Type B pancreatic cell (in vitro differentiated cells): ENCODE measurements at regions not wholly inside any gene's neighbourhood (a gene's known extent, or its start where the extent isn't known, plus 50 kb on each side); places are given as distances from the start of the nearest gene placed in this dataset.

ENCODE experiments used
- DNase-seq: peaks from one replicate; pipeline ENCODE4 v3.0.0; 2021; ENCODE audit warnings: mixed read lengths; ENCODE audit not compliant: unreplicated experiment; ENCODE audit errors: extremely low spot score
- H3K27ac Mint-ChIP-seq: 2 replicates; pipeline ENCODE4 v1.8.0; 2021; ENCODE audit warnings: mild to moderate bottlenecking, mixed read lengths
- H3K27me3 Mint-ChIP-seq: 2 replicates; pipeline ENCODE4 v1.8.0; 2021; ENCODE audit warnings: mixed read lengths
- H3K36me3 Mint-ChIP-seq: 2 replicates; pipeline ENCODE4 v1.8.0; 2021; ENCODE audit warnings: mixed read lengths
- H3K4me1 Mint-ChIP-seq: one replicate; pipeline ENCODE4 v1.8.0; 2021; ENCODE audit warnings: mixed read lengths; ENCODE audit not compliant: unreplicated experiment
- H3K4me3 Mint-ChIP-seq: 2 replicates; pipeline ENCODE4 v1.8.0; 2021; ENCODE audit warnings: mild to moderate bottlenecking, mixed read lengths
- H3K9me3 Mint-ChIP-seq: 2 replicates; pipeline ENCODE4 v1.8.0; 2021; ENCODE audit warnings: mixed read lengths
- TF ChIP-seq, protein P1 (sequence below): fragments of 200-600 bp; sonication (generic); conservative IDR thresholded peaks from 2 replicates; pipeline ENCODE4 v1.5.0; 2021; ENCODE audit warnings: antibody characterized with exemption, mild to moderate bottlenecking

DNA sequence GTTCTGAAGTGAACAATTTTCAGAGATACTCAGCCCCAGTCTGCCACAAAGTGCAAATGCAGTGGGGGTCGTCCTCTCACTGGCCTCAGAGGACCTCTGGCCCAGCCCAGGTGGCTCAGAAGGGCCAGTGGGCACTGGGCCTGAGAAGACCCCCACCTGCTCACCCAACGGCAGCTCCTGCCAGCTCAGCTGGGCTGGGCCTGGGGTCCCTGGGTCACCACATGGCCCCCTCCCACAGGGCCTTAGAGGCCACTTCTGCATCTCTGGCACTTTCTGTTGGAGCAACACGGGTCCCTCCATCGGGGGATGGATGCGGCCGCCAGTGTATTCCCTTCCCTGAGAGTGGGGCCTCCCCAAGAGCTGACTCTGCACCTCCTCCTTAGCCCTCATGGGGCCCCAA is 262.7 kb upstream of the KCNH8 start:
- no peak overlapping the region for H3K27ac Mint-ChIP-seq
- H3K4me3 Mint-ChIP-seq: no peak overlapping the region
- no peak for DNase-seq
- H3K4me1 Mint-ChIP-seq: no peaks in the 10 kb centered on the region
- TF ChIP-seq, protein P1, sequence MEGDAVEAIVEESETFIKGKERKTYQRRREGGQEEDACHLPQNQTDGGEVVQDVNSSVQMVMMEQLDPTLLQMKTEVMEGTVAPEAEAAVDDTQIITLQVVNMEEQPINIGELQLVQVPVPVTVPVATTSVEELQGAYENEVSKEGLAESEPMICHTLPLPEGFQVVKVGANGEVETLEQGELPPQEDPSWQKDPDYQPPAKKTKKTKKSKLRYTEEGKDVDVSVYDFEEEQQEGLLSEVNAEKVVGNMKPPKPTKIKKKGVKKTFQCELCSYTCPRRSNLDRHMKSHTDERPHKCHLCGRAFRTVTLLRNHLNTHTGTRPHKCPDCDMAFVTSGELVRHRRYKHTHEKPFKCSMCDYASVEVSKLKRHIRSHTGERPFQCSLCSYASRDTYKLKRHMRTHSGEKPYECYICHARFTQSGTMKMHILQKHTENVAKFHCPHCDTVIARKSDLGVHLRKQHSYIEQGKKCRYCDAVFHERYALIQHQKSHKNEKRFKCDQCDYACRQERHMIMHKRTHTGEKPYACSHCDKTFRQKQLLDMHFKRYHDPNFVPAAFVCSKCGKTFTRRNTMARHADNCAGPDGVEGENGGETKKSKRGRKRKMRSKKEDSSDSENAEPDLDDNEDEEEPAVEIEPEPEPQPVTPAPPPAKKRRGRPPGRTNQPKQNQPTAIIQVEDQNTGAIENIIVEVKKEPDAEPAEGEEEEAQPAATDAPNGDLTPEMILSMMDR: no peak
- no peaks in the 10 kb centered on the region for H3K9me3 Mint-ChIP-seq
- H3K27me3 Mint-ChIP-seq: no peaks in the 10 kb centered on the region
- H3K36me3 Mint-ChIP-seq: no peaks in the 10 kb centered on the region

DNA sequence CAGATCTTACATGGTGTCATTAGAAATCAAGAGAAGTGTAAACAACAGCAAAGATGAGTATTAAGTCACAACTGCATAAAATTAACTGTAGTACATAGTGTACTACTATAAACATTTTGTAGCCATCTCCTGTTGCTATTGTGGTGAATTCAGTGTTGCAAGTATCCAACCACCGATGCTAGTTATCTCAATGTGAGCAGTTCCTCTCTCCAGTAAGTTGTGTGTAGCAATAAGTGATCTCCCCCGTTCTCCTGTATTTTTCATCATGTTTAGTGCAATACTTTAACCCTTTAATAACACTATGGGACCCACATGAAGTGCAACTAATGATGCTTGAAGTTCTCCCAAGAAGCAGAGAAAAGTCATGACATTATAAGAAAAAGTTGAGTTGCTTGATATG is 264.7 kb upstream of the KCNH8 start:
- no peaks in the 10 kb centered on the region for H3K4me1 Mint-ChIP-seq
- TF ChIP-seq, protein P1: no peak
- no peak overlapping the region for H3K27ac Mint-ChIP-seq

GRCh38 chr3:18880691-18881090 is 267.6 kb upstream of the KCNH8 start:
- no peaks in the 10 kb centered on the region for H3K4me1 Mint-ChIP-seq
- DNase-seq: no peak
- TF ChIP-seq, protein P1: no peak
- H3K27me3 Mint-ChIP-seq: no peaks in the 10 kb centered on the region
- H3K4me3 Mint-ChIP-seq: no peak overlapping the region
- no peaks in the 10 kb centered on the region for H3K36me3 Mint-ChIP-seq
- no peaks in the 10 kb centered on the region for H3K9me3 Mint-ChIP-seq
- no peak overlapping the region for H3K27ac Mint-ChIP-seq

More for the DNA sequence above, 264.7 kb upstream of the KCNH8 start:
- H3K27me3 Mint-ChIP-seq: no peaks in the 10 kb centered on the region
- H3K9me3 Mint-ChIP-seq: no peaks in the 10 kb centered on the region
- H3K4me3 Mint-ChIP-seq: no peak overlapping the region
- no peak for DNase-seq
- no peaks in the 10 kb centered on the region for H3K36me3 Mint-ChIP-seq

- DNase-seq: no peak
- no peak overlapping the region for H3K27ac Mint-ChIP-seq
- H3K9me3 Mint-ChIP-seq: no peaks in the 10 kb centered on the region
- no peaks in the 10 kb centered on the region for H3K4me1 Mint-ChIP-seq
- H3K4me3 Mint-ChIP-seq: no peak overlapping the region
- TF ChIP-seq, protein P1: no peak
- H3K27me3 Mint-ChIP-seq: no peaks in the 10 kb centered on the region
- H3K36me3 Mint-ChIP-seq: no peaks in the 10 kb centered on the region
Observed at GRCh38 chr3:18872466-18872865, 275.8 kb upstream of the KCNH8 start.

DNA sequence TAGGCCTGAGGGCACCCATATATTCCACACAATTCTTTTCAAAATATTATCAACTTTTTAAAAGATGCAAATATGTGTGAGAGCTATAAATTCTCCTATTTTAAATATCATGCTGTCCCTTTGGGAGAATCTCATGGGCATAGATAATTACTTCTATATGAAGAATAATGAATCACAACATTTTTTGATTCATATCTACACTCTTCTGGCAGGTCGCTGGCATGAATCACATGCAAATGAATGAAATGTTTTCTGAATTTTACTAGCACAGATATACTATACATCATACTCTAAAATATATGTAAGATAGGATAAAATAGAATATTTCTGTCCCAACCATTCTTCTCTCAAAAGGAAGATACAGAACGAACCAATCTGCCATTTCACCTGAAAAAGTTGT is 277.7 kb upstream of the KCNH8 start:
- DNase-seq: no peak
- Mint-ChIP-seq H3K9me3 (no peaks in the 10 kb centered on the region), H3K36me3 (no peaks in the 10 kb centered on the region), H3K27ac (no peak overlapping the region), H3K4me1 (no peaks in the 10 kb centered on the region), H3K27me3 (no peaks in the 10 kb centered on the region), H3K4me3 (no peak overlapping the region)
- TF ChIP-seq, protein P1: no peak

GRCh38 chr3:18870074-18870640 is 278.2 kb upstream of the KCNH8 start:
- no peak overlapping the region for H3K27ac Mint-ChIP-seq
- TF ChIP-seq, protein P1: no peak
- H3K36me3 Mint-ChIP-seq: no peaks in the 10 kb centered on the region
- DNase-seq: no peak
- H3K9me3 Mint-ChIP-seq: no peaks in the 10 kb centered on the region
- H3K4me3 Mint-ChIP-seq: no peak overlapping the region
- H3K27me3 Mint-ChIP-seq: no peaks in the 10 kb centered on the region
- H3K4me1 Mint-ChIP-seq: no peaks in the 10 kb centered on the region
